Panc1 (cell line): ENCODE measurements at regions not wholly inside any gene's neighbourhood (a gene's known extent, or its start where the extent isn't known, plus 50 kb on each side); places are given as distances from the start of the nearest gene placed in this dataset.

Experiments
- ATAC-seq: fragments of 200-7000 bp; cut with Tn5 transposase; 2 replicates; pipeline ENCODE4 v1.9.1; 2020; ENCODE audit warnings: mild to moderate bottlenecking, moderate library complexity
- BruUV-seq: library from RNA; stranded (reverse); fragments of 400-500 nt; replicated peaks from 2 replicates; lab custom pipeline; 2021; lab: Mats Ljungman, UMichigan
- CTCF ChIA-PET: fragments of 300-600 bp; sonication (Branson Sonifier 250); formaldehyde crosslinking; loops from one replicate; lab custom pipeline; 2022; ENCODE audit warnings: antibody characterized with exemption; lab: Charles Lee
- POLR2A ChIA-PET: fragments of 300-600 bp; sonication (Branson Sonifier 250); formaldehyde crosslinking; loops from one replicate; lab custom pipeline; 2022; ENCODE audit warnings: antibody characterized with exemption; lab: Charles Lee
- DNase-seq: peaks from one replicate; pipeline ENCODE4 v3.0.0-alpha.2; 2010; ENCODE audit warnings: low read depth, low spot score
- H3K27ac ChIP-seq: 2 replicates; pipeline ENCODE4 v1.5.1; 2011; ENCODE audit warnings: mild to moderate bottlenecking, low read length, inconsistent platforms
- H3K27me3 ChIP-seq: fragments of 200-500 bp; sonication (Bioruptor generic); 2 replicates; pipeline ENCODE4 v1.6.0; 2014; ENCODE audit warnings: low read length, inconsistent platforms; ENCODE audit not compliant: control insufficient read depth, insufficient read depth
- H3K36me3 ChIP-seq: fragments of 200-500 bp; sonication (Bioruptor generic); 2 replicates; pipeline ENCODE4 v1.5.1; 2014; ENCODE audit warnings: inconsistent platforms, mild to moderate bottlenecking, low read length, moderate library complexity; ENCODE audit not compliant: control insufficient read depth, insufficient read depth
- H3K4me1 ChIP-seq: 2 replicates; pipeline ENCODE4 v1.5.1; 2011; ENCODE audit warnings: inconsistent platforms, mild to moderate bottlenecking, low read length, moderate library complexity; ENCODE audit not compliant: control insufficient read depth, insufficient read depth
- H3K4me3 ChIP-seq, 2 experiments: 2 replicates each; pipeline ENCODE4 v1.5.1; 2011 to 2012; ENCODE audit warnings: low read depth in 2 of 2, low read length in 2 of 2, mild to moderate bottlenecking in 2 of 2, inconsistent platforms in 1 of 2, moderate library complexity in 1 of 2
- H3K9me3 ChIP-seq: fragments of 200-500 bp; sonication (Bioruptor generic); 2 replicates; pipeline ENCODE4 v1.5.1; 2014; ENCODE audit warnings: low read depth, mild to moderate bottlenecking, inconsistent platforms, low read length, moderate library complexity; ENCODE audit not compliant: control insufficient read depth, insufficient read depth
- POLR2AphosphoS5 ChIP-seq: IDR thresholded peaks from 2 replicates; pipeline ENCODE4 v1.6.1; 2012; ENCODE audit warnings: mild to moderate bottlenecking, low read depth, low read length, moderate library complexity
- SIN3A ChIP-seq: IDR thresholded peaks from 2 replicates; pipeline ENCODE4 v1.6.1; 2012; ENCODE audit warnings: low read depth, mild to moderate bottlenecking, low read length, moderate library complexity, borderline replicate concordance; ENCODE audit not compliant: insufficient read depth
- TCF7L2 ChIP-seq: IDR thresholded peaks from 2 replicates; pipeline ENCODE4 v1.6.1; 2011; ENCODE audit warnings: mild to moderate bottlenecking, low read depth, low read length, inconsistent platforms
- in situ Hi-C: cut with HindIII; loops from 2 replicates; pipeline ENCODE4 v1.10.0; 2016; ENCODE audit warnings: low sequenced_read_pairs, low pct_unique_long_range_greater_than_20kb
- intact Hi-C: fragments of 100-400 bp; cut with micrococcal nuclease; formaldehyde crosslinking; loops from one replicate; pipeline ENCODE4 v1.10.0; 2022; ENCODE audit not compliant: unreplicated experiment
- TF ChIP-seq, protein P1 (sequence below), 2 experiments: IDR thresholded peaks; 2 replicates each; pipeline ENCODE4 v1.6.1; 2011 to 2012; ENCODE audit warnings: low read depth in 2 of 2, control low read depth in 1 of 2, low read length in 1 of 2, mild to moderate bottlenecking in 1 of 2, moderate library complexity in 1 of 2; ENCODE audit not compliant: insufficient read depth in 1 of 2
- TF ChIP-seq, protein P2 (sequence below): fragments of 450-650 bp; IDR thresholded peaks from 2 replicates; pipeline ENCODE4 v1.5.1; 2017; ENCODE audit warnings: mild to moderate bottlenecking

DNA sequence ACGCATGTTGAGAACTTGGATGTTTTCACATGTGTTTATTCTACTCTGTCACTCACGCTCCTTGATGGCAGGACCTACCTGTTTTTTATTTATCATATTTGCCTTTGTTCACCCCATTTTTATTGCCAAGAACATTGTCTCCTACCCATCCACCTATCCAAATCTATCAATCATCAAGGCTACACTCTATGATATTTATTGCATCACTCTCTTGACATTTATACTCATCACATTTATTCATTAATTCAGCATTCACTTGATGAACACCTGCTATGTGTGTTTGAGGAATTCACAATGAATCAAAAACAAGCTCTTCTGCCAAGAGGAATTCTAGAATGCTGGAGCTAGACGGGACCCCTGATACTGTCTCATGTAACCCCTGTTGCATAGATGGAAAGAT, 94.5 kb upstream of the ZNF469 start:
- Histone ChIP-seq H3K27ac (no peak overlapping the region), H3K27me3 (no peaks in the 10 kb centered on the region), H3K36me3 (no peaks in the 10 kb centered on the region), H3K4me3 (no peak overlapping the region), H3K9me3 (no peaks in the 10 kb centered on the region), H3K4me1 (no peaks in the 10 kb centered on the region)
- ChIA-PET POLR2A (no interaction called here), CTCF (no interaction called here)
- TF ChIP-seq SIN3A = no peak
- DNase-seq = no peak
- no peak for ATAC-seq
- BruUV-seq = no TSS peak
- intact Hi-C loops = no loop called here
- in situ Hi-C loops = no loop called here

DNA sequence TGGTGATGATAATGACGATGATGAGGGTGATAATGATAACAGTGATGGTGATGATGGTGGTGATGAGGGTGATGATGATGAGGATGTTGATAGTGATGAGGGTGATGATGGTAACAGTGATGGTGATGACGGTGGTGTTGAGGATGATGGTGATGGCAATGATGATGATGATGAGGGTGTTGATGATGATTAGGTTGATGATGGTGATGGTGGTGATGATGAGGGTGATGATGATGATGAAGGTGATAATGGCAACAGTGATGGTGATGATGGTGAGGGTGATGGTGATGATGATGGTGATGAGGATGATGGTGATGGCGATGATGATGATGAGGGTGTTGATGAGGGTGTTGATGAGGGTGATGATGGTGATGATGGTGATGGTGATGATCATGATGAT, 93.8 kb upstream of the ZNF469 start:
- ATAC-seq = no peak
- in situ Hi-C loops = no loop called here

DNA sequence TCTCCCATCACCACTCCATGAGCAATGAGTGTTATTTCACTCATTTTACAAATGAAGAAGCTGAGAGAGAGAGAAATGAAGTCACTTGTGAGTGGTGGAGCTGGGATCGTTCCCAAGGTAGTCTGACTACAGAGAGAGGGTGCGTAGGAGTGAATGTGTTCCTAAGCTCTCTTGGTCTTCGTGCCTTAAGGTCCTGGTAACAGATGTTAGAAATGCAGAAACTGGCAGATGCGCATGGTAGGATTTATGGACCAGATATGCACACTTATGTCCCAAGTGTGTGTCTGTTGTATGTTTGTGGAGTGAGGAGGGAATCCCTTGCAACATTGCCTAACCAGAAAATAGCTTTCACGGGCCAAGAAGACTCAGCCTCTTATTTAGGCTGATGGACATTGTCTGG, 93.2 kb upstream of the ZNF469 start:
- ATAC-seq = no peak
- BruUV-seq = no TSS peak
- in situ Hi-C loops = no loop called here
- Histone ChIP-seq H3K4me1 (no peaks in the 10 kb centered on the region), H3K27ac (no peak overlapping the region), H3K27me3 (no peaks in the 10 kb centered on the region), H3K9me3 (no peaks in the 10 kb centered on the region), H3K4me3 (no peak overlapping the region), H3K36me3 (no peaks in the 10 kb centered on the region)
- DNase-seq = no peak
- CTCF ChIA-PET = no interaction called here
- POLR2A ChIA-PET = no interaction called here
- TF ChIP-seq TCF7L2 (no peak), POLR2AphosphoS5 (no peak), SIN3A (no peak)
- TF ChIP-seq, protein P1, sequence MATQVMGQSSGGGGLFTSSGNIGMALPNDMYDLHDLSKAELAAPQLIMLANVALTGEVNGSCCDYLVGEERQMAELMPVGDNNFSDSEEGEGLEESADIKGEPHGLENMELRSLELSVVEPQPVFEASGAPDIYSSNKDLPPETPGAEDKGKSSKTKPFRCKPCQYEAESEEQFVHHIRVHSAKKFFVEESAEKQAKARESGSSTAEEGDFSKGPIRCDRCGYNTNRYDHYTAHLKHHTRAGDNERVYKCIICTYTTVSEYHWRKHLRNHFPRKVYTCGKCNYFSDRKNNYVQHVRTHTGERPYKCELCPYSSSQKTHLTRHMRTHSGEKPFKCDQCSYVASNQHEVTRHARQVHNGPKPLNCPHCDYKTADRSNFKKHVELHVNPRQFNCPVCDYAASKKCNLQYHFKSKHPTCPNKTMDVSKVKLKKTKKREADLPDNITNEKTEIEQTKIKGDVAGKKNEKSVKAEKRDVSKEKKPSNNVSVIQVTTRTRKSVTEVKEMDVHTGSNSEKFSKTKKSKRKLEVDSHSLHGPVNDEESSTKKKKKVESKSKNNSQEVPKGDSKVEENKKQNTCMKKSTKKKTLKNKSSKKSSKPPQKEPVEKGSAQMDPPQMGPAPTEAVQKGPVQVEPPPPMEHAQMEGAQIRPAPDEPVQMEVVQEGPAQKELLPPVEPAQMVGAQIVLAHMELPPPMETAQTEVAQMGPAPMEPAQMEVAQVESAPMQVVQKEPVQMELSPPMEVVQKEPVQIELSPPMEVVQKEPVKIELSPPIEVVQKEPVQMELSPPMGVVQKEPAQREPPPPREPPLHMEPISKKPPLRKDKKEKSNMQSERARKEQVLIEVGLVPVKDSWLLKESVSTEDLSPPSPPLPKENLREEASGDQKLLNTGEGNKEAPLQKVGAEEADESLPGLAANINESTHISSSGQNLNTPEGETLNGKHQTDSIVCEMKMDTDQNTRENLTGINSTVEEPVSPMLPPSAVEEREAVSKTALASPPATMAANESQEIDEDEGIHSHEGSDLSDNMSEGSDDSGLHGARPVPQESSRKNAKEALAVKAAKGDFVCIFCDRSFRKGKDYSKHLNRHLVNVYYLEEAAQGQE (IDR thresholded peaks at IDR 0.05; ENCODE audit: insufficient read depth in 1 of 2, low read depth in 2 of 2, low read length in 1 of 2) = no peak
- TF ChIP-seq, protein P2, sequence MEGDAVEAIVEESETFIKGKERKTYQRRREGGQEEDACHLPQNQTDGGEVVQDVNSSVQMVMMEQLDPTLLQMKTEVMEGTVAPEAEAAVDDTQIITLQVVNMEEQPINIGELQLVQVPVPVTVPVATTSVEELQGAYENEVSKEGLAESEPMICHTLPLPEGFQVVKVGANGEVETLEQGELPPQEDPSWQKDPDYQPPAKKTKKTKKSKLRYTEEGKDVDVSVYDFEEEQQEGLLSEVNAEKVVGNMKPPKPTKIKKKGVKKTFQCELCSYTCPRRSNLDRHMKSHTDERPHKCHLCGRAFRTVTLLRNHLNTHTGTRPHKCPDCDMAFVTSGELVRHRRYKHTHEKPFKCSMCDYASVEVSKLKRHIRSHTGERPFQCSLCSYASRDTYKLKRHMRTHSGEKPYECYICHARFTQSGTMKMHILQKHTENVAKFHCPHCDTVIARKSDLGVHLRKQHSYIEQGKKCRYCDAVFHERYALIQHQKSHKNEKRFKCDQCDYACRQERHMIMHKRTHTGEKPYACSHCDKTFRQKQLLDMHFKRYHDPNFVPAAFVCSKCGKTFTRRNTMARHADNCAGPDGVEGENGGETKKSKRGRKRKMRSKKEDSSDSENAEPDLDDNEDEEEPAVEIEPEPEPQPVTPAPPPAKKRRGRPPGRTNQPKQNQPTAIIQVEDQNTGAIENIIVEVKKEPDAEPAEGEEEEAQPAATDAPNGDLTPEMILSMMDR = no peak
- intact Hi-C loops = no loop called here

More for the DNA sequence above, 93.8 kb upstream of the ZNF469 start:
- intact Hi-C loops = no loop called here
- no peaks in the 10 kb centered on the region for H3K36me3 ChIP-seq
- CTCF ChIA-PET = no interaction called here
- no peaks in the 10 kb centered on the region for H3K9me3 ChIP-seq
- no TSS peak for BruUV-seq
- no peaks in the 10 kb centered on the region for H3K4me1 ChIP-seq
- no peak overlapping the region for H3K4me3 ChIP-seq
- H3K27me3 ChIP-seq = no peaks in the 10 kb centered on the region
- no peak for DNase-seq
- POLR2A ChIA-PET = no interaction called here
- H3K27ac ChIP-seq = no peak overlapping the region
- TF ChIP-seq, protein P1 (IDR thresholded peaks at IDR 0.05; ENCODE audit: insufficient read depth in 1 of 2, low read depth in 2 of 2, low read length in 1 of 2) = no peak
- TF ChIP-seq SIN3A (no peak), POLR2AphosphoS5 (no peak), TCF7L2 (no peak)
- TF ChIP-seq, protein P2 = no peak
